ENCODE measurements at regions not wholly inside any gene's neighbourhood (a gene's known extent, or its start where the extent isn't known, plus 50 kb on each side); places are given as distances from the start of the nearest gene placed in this dataset.

- no peak overlapping the region for H3K27ac ChIP-seq
Measured at GRCh38 chr12:91577586-91578539, 395.2 kb upstream of the DCN start.

GRCh38 chr12:91576432-91576831 lies 393.8 kb upstream of the DCN start:
- no peak overlapping the region for H3K27ac ChIP-seq
- TF ChIP-seq, protein P1, sequence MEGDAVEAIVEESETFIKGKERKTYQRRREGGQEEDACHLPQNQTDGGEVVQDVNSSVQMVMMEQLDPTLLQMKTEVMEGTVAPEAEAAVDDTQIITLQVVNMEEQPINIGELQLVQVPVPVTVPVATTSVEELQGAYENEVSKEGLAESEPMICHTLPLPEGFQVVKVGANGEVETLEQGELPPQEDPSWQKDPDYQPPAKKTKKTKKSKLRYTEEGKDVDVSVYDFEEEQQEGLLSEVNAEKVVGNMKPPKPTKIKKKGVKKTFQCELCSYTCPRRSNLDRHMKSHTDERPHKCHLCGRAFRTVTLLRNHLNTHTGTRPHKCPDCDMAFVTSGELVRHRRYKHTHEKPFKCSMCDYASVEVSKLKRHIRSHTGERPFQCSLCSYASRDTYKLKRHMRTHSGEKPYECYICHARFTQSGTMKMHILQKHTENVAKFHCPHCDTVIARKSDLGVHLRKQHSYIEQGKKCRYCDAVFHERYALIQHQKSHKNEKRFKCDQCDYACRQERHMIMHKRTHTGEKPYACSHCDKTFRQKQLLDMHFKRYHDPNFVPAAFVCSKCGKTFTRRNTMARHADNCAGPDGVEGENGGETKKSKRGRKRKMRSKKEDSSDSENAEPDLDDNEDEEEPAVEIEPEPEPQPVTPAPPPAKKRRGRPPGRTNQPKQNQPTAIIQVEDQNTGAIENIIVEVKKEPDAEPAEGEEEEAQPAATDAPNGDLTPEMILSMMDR (conservative IDR thresholded peaks at IDR 0.05), result no peak
- no peak for TF ChIP-seq ZFX (IDR thresholded peaks at IDR 0.05)

More at GRCh38 chr12:91577586-91578539, 395.2 kb upstream of the DCN start:
- TF ChIP-seq ZFX (IDR thresholded peaks at IDR 0.05), result no peak
- TF ChIP-seq, protein P1 (conservative IDR thresholded peaks at IDR 0.05), result peak; percentile 78

DNA sequence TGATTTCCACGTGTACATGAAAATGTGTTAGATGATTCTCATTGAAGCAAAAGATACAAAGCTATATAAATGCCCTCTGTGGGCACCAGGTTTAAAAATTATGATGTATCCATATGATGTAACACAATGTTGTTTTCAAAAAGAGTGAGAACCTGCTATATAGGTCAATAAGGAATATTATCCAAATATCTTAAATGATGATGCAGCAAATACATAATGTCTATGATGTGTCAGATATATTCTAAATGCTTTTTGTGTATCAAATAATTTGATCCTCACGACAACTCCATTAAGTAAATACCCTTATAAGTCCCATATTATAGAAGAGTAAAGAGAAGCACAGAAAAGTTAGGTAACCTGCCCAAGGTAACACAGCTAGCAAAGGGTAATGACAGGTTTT lies 393.0 kb upstream of the DCN start:
- TF ChIP-seq, protein P1 (conservative IDR thresholded peaks at IDR 0.05), result no peak
- TF ChIP-seq ZFX (IDR thresholded peaks at IDR 0.05), result no peak
- no peak overlapping the region for H3K27ac ChIP-seq

DNA sequence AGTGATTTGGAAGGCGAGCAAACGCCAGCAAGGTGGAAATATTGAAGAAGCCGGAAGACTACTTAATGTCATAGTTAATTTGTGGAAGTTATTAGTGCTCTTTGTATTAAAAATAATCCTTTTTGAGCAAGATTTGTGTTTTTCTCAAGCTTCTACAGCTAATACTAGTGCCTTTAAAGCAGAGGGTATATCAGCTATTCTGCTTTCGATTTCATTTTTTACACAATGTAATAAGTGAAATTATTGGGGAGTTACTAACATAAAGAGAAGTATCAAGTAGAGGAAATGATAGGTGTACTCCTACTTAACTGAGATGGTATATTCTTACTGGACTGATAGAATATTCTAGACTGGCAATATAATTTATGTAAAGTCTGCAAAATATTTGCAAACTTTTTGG lies 392.4 kb upstream of the DCN start:
- no peak overlapping the region for H3K27ac ChIP-seq
- TF ChIP-seq, protein P1 (conservative IDR thresholded peaks at IDR 0.05), result no peak
- TF ChIP-seq ZFX (IDR thresholded peaks at IDR 0.05), result no peak

GRCh38 chr12:91574391-91574790 lies 391.8 kb upstream of the DCN start:
- TF ChIP-seq, protein P1 (conservative IDR thresholded peaks at IDR 0.05), result no peak
- TF ChIP-seq ZFX (IDR thresholded peaks at IDR 0.05), result no peak
- no peak overlapping the region for H3K27ac ChIP-seq

GRCh38 chr12:91572869-91573268 lies 390.3 kb upstream of the DCN start:
- H3K27ac ChIP-seq, result no peak overlapping the region
- TF ChIP-seq ZFX (IDR thresholded peaks at IDR 0.05), result no peak
- TF ChIP-seq, protein P1 (conservative IDR thresholded peaks at IDR 0.05), result no peak

DNA sequence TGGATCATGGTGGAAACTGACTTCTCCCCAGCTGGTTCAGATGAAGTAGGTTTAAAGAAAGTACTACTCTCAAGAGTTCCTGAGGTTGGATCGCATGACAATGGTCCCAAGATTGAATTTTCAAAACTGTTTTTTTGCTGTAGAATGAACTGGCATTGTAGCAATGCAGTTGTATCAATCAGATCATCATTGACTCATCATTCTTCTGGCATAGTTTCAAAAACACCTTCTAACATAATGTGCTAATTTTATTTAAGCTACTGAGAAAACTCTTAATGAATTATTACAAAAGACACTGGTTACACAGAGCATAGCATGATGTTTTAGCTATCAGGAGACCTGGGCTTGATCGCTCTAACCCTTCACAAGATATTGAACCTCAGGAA lies 384.5 kb upstream of the DCN start:
- TF ChIP-seq ZFX (IDR thresholded peaks at IDR 0.05), result no peak
- TF ChIP-seq, protein P1 (conservative IDR thresholded peaks at IDR 0.05), result no peak
- H3K27ac ChIP-seq, result no peak overlapping the region
